ENCODE measurements at regions not wholly inside any gene's neighbourhood (a gene's known extent, or its start where the extent isn't known, plus 50 kb on each side); places are given as distances from the start of the nearest gene placed in this dataset.

DNA sequence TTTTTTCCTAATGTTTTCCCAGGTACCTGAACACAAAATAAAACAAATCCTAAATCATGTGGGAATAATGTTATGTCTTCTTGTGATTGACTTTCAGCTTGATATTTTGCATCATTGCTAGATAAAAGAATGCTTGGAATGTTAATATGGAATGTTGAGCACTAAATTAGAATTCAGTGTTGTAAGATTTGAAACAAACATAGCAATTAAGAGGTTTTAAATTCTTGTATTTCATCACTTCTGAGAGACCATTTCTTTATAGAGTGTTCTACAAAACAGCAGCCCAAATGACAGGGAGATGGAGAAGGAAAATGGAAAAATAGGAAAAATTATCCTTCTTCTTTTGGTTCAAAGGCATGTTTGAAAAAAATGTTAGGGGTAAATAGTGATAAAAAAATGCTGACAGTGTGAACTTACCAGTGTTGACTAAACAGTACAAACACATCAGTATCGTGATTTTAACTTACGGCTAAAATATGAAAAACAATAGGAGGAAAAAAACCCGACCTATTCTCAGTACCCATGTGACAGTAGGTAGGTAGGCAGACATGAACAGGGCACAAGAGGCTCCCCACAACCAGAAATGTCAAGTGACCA is 102.6 kb upstream of the PDE5A start:
- no peak for TF ChIP-seq POLR2A (IDR thresholded peaks at IDR 0.05)
- TF ChIP-seq, protein P1, sequence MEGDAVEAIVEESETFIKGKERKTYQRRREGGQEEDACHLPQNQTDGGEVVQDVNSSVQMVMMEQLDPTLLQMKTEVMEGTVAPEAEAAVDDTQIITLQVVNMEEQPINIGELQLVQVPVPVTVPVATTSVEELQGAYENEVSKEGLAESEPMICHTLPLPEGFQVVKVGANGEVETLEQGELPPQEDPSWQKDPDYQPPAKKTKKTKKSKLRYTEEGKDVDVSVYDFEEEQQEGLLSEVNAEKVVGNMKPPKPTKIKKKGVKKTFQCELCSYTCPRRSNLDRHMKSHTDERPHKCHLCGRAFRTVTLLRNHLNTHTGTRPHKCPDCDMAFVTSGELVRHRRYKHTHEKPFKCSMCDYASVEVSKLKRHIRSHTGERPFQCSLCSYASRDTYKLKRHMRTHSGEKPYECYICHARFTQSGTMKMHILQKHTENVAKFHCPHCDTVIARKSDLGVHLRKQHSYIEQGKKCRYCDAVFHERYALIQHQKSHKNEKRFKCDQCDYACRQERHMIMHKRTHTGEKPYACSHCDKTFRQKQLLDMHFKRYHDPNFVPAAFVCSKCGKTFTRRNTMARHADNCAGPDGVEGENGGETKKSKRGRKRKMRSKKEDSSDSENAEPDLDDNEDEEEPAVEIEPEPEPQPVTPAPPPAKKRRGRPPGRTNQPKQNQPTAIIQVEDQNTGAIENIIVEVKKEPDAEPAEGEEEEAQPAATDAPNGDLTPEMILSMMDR (IDR thresholded peaks at IDR 0.05): no peak

Data from gastroesophageal sphincter (tissue), 3 donors.